Mesothelial cell of epicardium (in vitro differentiated cells): ENCODE measurements at regions not wholly inside any gene's neighbourhood (a gene's known extent, or its start where the extent isn't known, plus 50 kb on each side); places are given as distances from the start of the nearest gene placed in this dataset.

Experiments used
- DNase-seq, 2 experiments: peaks; one replicate each; pipeline ENCODE4 v3.0.0; 2021; ENCODE audit warnings: low spot score in 2 of 2; ENCODE audit not compliant: unreplicated experiment in 2 of 2
- H3K27ac Mint-ChIP-seq: 2 replicates; pipeline ENCODE4 v1.8.0; 2021; ENCODE audit warnings: mixed read lengths
- H3K27me3 Mint-ChIP-seq: 2 replicates; pipeline ENCODE4 v1.8.0; 2021; ENCODE audit warnings: low read depth, mixed read lengths
- H3K36me3 Mint-ChIP-seq: 2 replicates; pipeline ENCODE4 v1.8.0; 2021; ENCODE audit warnings: mixed read lengths
- H3K4me1 Mint-ChIP-seq: 2 replicates; pipeline ENCODE4 v1.8.0; 2021; ENCODE audit warnings: mixed read lengths
- H3K4me3 Mint-ChIP-seq: 2 replicates; pipeline ENCODE4 v1.8.0; 2021; ENCODE audit warnings: mild to moderate bottlenecking, moderate library complexity, mixed read lengths
- H3K9me3 Mint-ChIP-seq: 2 replicates; pipeline ENCODE4 v1.8.0; 2021; ENCODE audit warnings: mixed read lengths
- TF ChIP-seq, protein P1 (sequence below): fragments of 200-600 bp; sonication (generic); IDR thresholded peaks from one replicate; pipeline ENCODE4 v1.5.0; 2021; ENCODE audit warnings: antibody characterized with exemption; ENCODE audit not compliant: unreplicated experiment

DNA sequence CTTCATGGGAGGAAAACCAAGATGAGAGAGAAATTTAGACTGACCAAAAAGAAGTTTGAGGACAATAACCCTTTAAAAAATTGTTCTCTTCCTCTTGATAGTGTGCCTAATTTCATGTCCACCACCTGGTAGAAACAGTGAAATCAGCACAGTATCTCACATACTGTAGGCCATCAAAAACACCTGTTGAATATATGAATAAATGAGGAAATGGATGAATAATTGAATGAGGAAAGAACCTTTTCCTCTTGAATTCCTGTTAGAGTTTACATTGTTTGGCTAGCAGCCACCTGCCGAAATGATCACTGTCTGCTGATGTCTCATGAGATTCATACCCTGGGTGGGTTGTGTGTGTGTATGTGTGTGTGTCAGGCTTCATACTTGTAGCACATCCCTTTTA, 198.7 kb upstream of the PBX1 start:
- H3K36me3 Mint-ChIP-seq = no peaks in the 10 kb centered on the region
- H3K4me1 Mint-ChIP-seq = no peaks in the 10 kb centered on the region
- TF ChIP-seq, protein P1, sequence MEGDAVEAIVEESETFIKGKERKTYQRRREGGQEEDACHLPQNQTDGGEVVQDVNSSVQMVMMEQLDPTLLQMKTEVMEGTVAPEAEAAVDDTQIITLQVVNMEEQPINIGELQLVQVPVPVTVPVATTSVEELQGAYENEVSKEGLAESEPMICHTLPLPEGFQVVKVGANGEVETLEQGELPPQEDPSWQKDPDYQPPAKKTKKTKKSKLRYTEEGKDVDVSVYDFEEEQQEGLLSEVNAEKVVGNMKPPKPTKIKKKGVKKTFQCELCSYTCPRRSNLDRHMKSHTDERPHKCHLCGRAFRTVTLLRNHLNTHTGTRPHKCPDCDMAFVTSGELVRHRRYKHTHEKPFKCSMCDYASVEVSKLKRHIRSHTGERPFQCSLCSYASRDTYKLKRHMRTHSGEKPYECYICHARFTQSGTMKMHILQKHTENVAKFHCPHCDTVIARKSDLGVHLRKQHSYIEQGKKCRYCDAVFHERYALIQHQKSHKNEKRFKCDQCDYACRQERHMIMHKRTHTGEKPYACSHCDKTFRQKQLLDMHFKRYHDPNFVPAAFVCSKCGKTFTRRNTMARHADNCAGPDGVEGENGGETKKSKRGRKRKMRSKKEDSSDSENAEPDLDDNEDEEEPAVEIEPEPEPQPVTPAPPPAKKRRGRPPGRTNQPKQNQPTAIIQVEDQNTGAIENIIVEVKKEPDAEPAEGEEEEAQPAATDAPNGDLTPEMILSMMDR = no peak
- DNase-seq = no peak
- H3K4me3 Mint-ChIP-seq = no peak overlapping the region
- peaks cover 10% of the 10 kb centered on the region for H3K9me3 Mint-ChIP-seq
- H3K27me3 Mint-ChIP-seq = no peaks in the 10 kb centered on the region
- no peak overlapping the region for H3K27ac Mint-ChIP-seq

DNA sequence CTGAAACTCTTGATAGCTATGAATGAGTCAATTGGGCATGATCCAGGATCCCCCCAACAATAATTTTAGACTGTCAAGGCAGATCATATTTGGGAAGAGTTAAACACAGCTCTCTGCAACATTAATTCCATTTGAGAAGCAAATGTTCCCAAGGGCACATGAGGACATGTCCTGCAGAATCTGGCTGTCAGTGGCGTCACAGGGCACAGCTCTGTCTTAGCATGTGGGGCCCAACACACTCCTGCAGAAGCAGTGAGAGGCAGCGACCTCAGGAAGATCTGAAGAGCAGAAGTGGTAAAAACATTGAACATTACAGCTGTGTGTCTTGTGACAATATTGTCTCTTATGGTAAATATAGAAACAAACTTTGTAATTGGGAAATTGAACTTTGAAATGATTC, 197.1 kb upstream of the PBX1 start:
- H3K36me3 Mint-ChIP-seq = peaks cover 3% of the 10 kb centered on the region
- H3K27me3 Mint-ChIP-seq = no peaks in the 10 kb centered on the region
- no peak for DNase-seq
- H3K4me3 Mint-ChIP-seq = no peak overlapping the region
- H3K9me3 Mint-ChIP-seq = peaks cover 17% of the 10 kb centered on the region
- H3K27ac Mint-ChIP-seq = no peak overlapping the region
- TF ChIP-seq, protein P1 = no peak
- no peaks in the 10 kb centered on the region for H3K4me1 Mint-ChIP-seq

DNA sequence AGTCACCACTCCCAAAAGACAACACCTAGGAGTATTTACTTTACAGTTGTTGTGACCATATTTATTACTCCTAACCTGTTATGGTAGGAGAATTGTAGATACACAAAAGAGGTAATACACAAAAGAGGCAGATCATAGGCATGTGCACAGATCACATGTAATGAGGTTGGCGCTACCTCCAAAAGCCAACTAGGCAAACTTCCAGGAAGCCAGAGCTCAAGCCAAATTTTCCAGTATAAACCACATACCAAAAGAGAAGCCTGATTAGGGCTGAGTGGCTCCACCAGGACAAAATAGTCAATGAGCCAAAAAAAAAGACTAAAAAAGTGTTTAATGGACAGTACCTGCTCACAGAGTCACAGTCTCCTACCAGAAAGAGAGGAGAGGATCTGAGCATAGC, 195.0 kb upstream of the PBX1 start:
- Mint-ChIP-seq H3K27me3 (no peaks in the 10 kb centered on the region), H3K4me1 (no peaks in the 10 kb centered on the region), H3K36me3 (peaks cover 3% of the 10 kb centered on the region), H3K27ac (no peak overlapping the region), H3K4me3 (no peak overlapping the region), H3K9me3 (peaks cover 25% of the 10 kb centered on the region)
- no peak for DNase-seq
- TF ChIP-seq, protein P1 = no peak

DNA sequence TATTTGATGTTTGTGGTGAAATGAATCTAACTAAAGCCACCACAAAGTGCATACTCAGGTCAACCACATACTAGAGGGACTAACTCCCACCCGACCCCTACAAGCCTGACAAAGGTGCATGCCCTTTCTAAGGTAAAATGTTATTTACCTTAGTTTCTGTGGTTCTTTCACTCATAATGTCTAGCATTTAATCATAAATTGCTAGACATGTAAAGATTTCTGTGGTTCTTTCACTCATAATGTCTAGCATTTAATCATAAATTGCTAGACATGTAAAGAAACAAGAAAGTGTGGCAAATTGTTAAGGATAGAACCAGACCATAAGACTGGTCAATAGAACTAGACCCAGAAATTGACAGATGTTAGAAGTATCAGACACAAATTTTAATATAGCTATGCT, 193.0 kb upstream of the PBX1 start:
- H3K27me3 Mint-ChIP-seq = no peaks in the 10 kb centered on the region
- no peaks in the 10 kb centered on the region for H3K4me1 Mint-ChIP-seq
- H3K36me3 Mint-ChIP-seq = peaks cover 3% of the 10 kb centered on the region
- H3K4me3 Mint-ChIP-seq = no peak overlapping the region
- DNase-seq = no peak
- no peak overlapping the region for H3K27ac Mint-ChIP-seq
- TF ChIP-seq, protein P1 = no peak
- peaks cover 25% of the 10 kb centered on the region for H3K9me3 Mint-ChIP-seq

DNA sequence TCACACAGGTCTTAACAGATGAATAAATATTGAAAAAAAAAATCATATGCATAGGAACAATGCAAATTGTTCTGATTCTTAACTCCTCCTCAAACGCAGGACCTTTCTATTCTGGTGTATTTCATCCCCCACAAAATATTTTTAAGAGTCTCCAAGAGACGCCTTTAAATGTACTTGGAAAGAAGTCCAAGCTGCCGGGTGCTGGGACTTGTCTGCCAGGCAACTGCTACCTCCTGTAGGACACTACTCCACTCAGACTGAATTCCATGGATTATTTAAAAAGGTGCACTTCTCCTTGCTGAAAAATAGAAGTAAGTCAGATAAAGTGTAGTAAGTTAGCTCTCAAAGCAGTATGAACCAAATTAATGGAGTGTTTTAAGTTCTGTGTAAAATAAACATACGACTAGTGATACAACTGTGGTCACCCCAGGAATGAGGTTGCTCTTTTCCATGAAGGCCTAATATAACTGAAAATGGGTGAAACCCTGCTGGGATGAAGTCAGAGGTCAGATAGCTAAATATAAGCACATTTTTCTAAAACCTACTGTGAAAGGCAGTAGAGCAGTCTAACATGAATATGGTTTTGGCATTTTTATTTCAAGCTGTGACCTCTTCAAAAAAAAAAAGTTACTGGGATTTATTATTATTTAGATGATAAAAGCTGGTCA, 189.2 kb upstream of the PBX1 start:
- peaks cover 6% of the 10 kb centered on the region for H3K4me1 Mint-ChIP-seq
- peaks cover 3% of the 10 kb centered on the region for H3K36me3 Mint-ChIP-seq
- TF ChIP-seq, protein P1 = no peak
- peaks cover 21% of the 10 kb centered on the region for H3K9me3 Mint-ChIP-seq
- H3K4me3 Mint-ChIP-seq = no peak overlapping the region
- DNase-seq = no peak
- no peaks in the 10 kb centered on the region for H3K27me3 Mint-ChIP-seq
- H3K27ac Mint-ChIP-seq = no peak overlapping the region

DNA sequence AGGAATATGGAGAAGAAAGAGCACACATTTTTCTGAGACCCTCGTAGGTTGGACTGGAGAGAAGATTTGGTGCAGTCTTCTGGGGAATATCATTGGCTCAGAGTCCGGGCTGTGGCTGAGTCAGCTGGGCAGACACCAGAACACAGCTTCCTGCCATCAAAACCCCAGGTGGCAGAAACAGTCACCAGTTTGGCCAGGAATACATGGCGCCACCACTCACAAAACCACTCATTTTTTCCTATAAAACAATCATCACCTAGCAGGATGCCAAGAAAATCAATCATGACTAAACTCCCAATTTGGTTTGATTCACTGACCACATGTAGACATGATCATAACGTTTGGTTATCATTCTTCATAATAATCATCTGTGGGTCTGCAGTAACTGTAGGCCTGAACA, 178.1 kb upstream of the PBX1 start:
- Mint-ChIP-seq H3K9me3 (no peaks in the 10 kb centered on the region), H3K36me3 (no peaks in the 10 kb centered on the region), H3K27ac (no peak overlapping the region), H3K4me1 (no peaks in the 10 kb centered on the region), H3K4me3 (no peak overlapping the region), H3K27me3 (no peaks in the 10 kb centered on the region)
- TF ChIP-seq, protein P1 = no peak
- DNase-seq = no peak
